ENCODE measurements at regions not wholly inside any gene's neighbourhood (a gene's known extent, or its start where the extent isn't known, plus 50 kb on each side); places are given as distances from the start of the nearest gene placed in this dataset.

- no peak for DNase-seq (ENCODE audit: low spot score in 2 of 2)
- Histone ChIP-seq H3K27me3 (ENCODE audit: low read depth) (no peaks in the 10 kb centered on the region), H3K36me3 (replicated peaks) (no peaks in the 10 kb centered on the region), H3K4me3 (no peak overlapping the region), H3K4me1 (no peaks in the 10 kb centered on the region), H3K9me3 (no peaks in the 10 kb centered on the region)
- in situ Hi-C loops (cut with MboI; ENCODE audit: low sequenced_read_pairs): no loop called here
Observed at GRCh38 chr20:57940868-57941522, 231.2 kb upstream of the PMEPA1 start.

- H3K4me3 ChIP-seq: no peak overlapping the region
- no peaks in the 10 kb centered on the region for H3K9me3 ChIP-seq
- no peaks in the 10 kb centered on the region for H3K27me3 ChIP-seq (ENCODE audit: low read depth)
- DNase-seq (ENCODE audit: low spot score in 2 of 2): no peak
- H3K36me3 ChIP-seq (replicated peaks): no peaks in the 10 kb centered on the region
- no peaks in the 10 kb centered on the region for H3K4me1 ChIP-seq
- in situ Hi-C loops (cut with MboI; ENCODE audit: low sequenced_read_pairs): no loop called here
Observed at GRCh38 chr20:57940376-57940775, 230.6 kb upstream of the PMEPA1 start.

GRCh38 chr20:57939499-57939898 lies 229.7 kb upstream of the PMEPA1 start:
- DNase-seq (ENCODE audit: low spot score in 2 of 2): no peak
- no peak overlapping the region for H3K4me3 ChIP-seq
- no peaks in the 10 kb centered on the region for H3K4me1 ChIP-seq
- H3K9me3 ChIP-seq: no peaks in the 10 kb centered on the region
- in situ Hi-C loops (cut with MboI; ENCODE audit: low sequenced_read_pairs): no loop called here
- H3K27me3 ChIP-seq (ENCODE audit: low read depth): no peaks in the 10 kb centered on the region
- H3K36me3 ChIP-seq (replicated peaks): no peaks in the 10 kb centered on the region

- in situ Hi-C loops (cut with MboI; ENCODE audit: low sequenced_read_pairs): no loop called here
- no peak for DNase-seq (ENCODE audit: low spot score in 2 of 2)
Observed at GRCh38 chr20:57938158-57939108, 228.6 kb upstream of the PMEPA1 start.

GRCh38 chr20:57936636-57937385 lies 227.0 kb upstream of the PMEPA1 start:
- no peaks in the 10 kb centered on the region for H3K36me3 ChIP-seq (replicated peaks)
- H3K4me1 ChIP-seq: no peaks in the 10 kb centered on the region
- in situ Hi-C loops (cut with MboI; ENCODE audit: low sequenced_read_pairs): no loop called here
- DNase-seq (ENCODE audit: low spot score in 2 of 2): no peak
- H3K4me3 ChIP-seq: no peak overlapping the region
- H3K9me3 ChIP-seq: no peaks in the 10 kb centered on the region
- H3K27me3 ChIP-seq (ENCODE audit: low read depth): no peaks in the 10 kb centered on the region

More at GRCh38 chr20:57938158-57939108, 228.6 kb upstream of the PMEPA1 start:
- Histone ChIP-seq H3K4me3 (no peak overlapping the region), H3K36me3 (replicated peaks) (no peaks in the 10 kb centered on the region), H3K27me3 (ENCODE audit: low read depth) (no peaks in the 10 kb centered on the region), H3K9me3 (no peaks in the 10 kb centered on the region), H3K4me1 (no peaks in the 10 kb centered on the region)

GRCh38 chr20:57934913-57935312 lies 225.1 kb upstream of the PMEPA1 start:
- H3K27me3 ChIP-seq (ENCODE audit: low read depth): no peaks in the 10 kb centered on the region
- H3K36me3 ChIP-seq (replicated peaks): no peaks in the 10 kb centered on the region
- no peaks in the 10 kb centered on the region for H3K9me3 ChIP-seq
- no peak for DNase-seq (ENCODE audit: low spot score in 2 of 2)
- in situ Hi-C loops (cut with MboI; ENCODE audit: low sequenced_read_pairs): no loop called here
- no peak overlapping the region for H3K4me3 ChIP-seq
- H3K4me1 ChIP-seq: no peaks in the 10 kb centered on the region

- Histone ChIP-seq H3K4me1 (no peaks in the 10 kb centered on the region), H3K4me3 (no peak overlapping the region), H3K9me3 (no peaks in the 10 kb centered on the region), H3K36me3 (replicated peaks) (no peaks in the 10 kb centered on the region), H3K27me3 (ENCODE audit: low read depth) (no peaks in the 10 kb centered on the region)
- in situ Hi-C loops (cut with MboI; ENCODE audit: low sequenced_read_pairs): no loop called here
- no peak for DNase-seq (ENCODE audit: low spot score in 2 of 2)
Observed at GRCh38 chr20:57934007-57934805, 224.4 kb upstream of the PMEPA1 start.

GRCh38 chr20:57932227-57932864 lies 222.5 kb upstream of the PMEPA1 start:
- no peak overlapping the region for H3K4me3 ChIP-seq
- DNase-seq (ENCODE audit: low spot score in 2 of 2): no peak
- no peaks in the 10 kb centered on the region for H3K27me3 ChIP-seq (ENCODE audit: low read depth)
- no peaks in the 10 kb centered on the region for H3K9me3 ChIP-seq
- no peaks in the 10 kb centered on the region for H3K36me3 ChIP-seq (replicated peaks)
- in situ Hi-C loops (cut with MboI; ENCODE audit: low sequenced_read_pairs): no loop called here
- no peaks in the 10 kb centered on the region for H3K4me1 ChIP-seq

GRCh38 chr20:57930351-57930750 lies 220.5 kb upstream of the PMEPA1 start:
- Histone ChIP-seq H3K36me3 (replicated peaks) (no peaks in the 10 kb centered on the region), H3K4me1 (no peaks in the 10 kb centered on the region), H3K27me3 (ENCODE audit: low read depth) (no peaks in the 10 kb centered on the region), H3K4me3 (no peak overlapping the region), H3K9me3 (no peaks in the 10 kb centered on the region)
- in situ Hi-C loops (cut with MboI; ENCODE audit: low sequenced_read_pairs): no loop called here
- no peak for DNase-seq (ENCODE audit: low spot score in 2 of 2)

- Histone ChIP-seq H3K27me3 (ENCODE audit: low read depth) (no peaks in the 10 kb centered on the region), H3K9me3 (no peaks in the 10 kb centered on the region), H3K4me1 (no peaks in the 10 kb centered on the region), H3K4me3 (no peak overlapping the region), H3K36me3 (replicated peaks) (no peaks in the 10 kb centered on the region)
- in situ Hi-C loops (cut with MboI; ENCODE audit: low sequenced_read_pairs): no loop called here
- no peak for DNase-seq (ENCODE audit: low spot score in 2 of 2)
Observed at GRCh38 chr20:57928181-57928967, 218.6 kb upstream of the PMEPA1 start.

- no peaks in the 10 kb centered on the region for H3K27me3 ChIP-seq (ENCODE audit: low read depth)
- in situ Hi-C loops (cut with MboI; ENCODE audit: low sequenced_read_pairs): no loop called here
- no peaks in the 10 kb centered on the region for H3K9me3 ChIP-seq
Observed at GRCh38 chr20:57927376-57927775, 217.6 kb upstream of the PMEPA1 start.

GRCh38 chr20:57922706-57923105 lies 212.9 kb upstream of the PMEPA1 start:
- in situ Hi-C loops (cut with MboI; ENCODE audit: low sequenced_read_pairs): no loop called here
- no peak for DNase-seq (ENCODE audit: low spot score in 2 of 2)
- Histone ChIP-seq H3K36me3 (replicated peaks) (no peaks in the 10 kb centered on the region), H3K27me3 (ENCODE audit: low read depth) (no peaks in the 10 kb centered on the region), H3K4me3 (no peak overlapping the region), H3K9me3 (no peaks in the 10 kb centered on the region), H3K4me1 (no peaks in the 10 kb centered on the region)

More at GRCh38 chr20:57927376-57927775, 217.6 kb upstream of the PMEPA1 start:
- H3K4me3 ChIP-seq: no peak overlapping the region
- no peak for DNase-seq (ENCODE audit: low spot score in 2 of 2)
- H3K4me1 ChIP-seq: no peaks in the 10 kb centered on the region
- H3K36me3 ChIP-seq (replicated peaks): no peaks in the 10 kb centered on the region
